OCI-LY3 (cell line): ENCODE measurements at regions not wholly inside any gene's neighbourhood (a gene's known extent, or its start where the extent isn't known, plus 50 kb on each side); places are given as distances from the start of the nearest gene placed in this dataset.

Experiments
- H2AFZ ChIP-seq: fragments of 200-600, 300-600 bp; shearing (Covaris generic); 2 replicates; pipeline ENCODE4 v1.6.0; 2014; ENCODE audit warnings: antibody characterized with exemption, low read depth, low read length
- H3K27ac ChIP-seq: fragments of 200-600, 300-600 bp; sonication (generic); 2 replicates; pipeline ENCODE4 v1.5.1; 2014; ENCODE audit warnings: mild to moderate bottlenecking, low read length, moderate library complexity, mixed read lengths
- H3K27me3 ChIP-seq: fragments of 200-600, 300-600 bp; sonication (generic); 2 replicates; pipeline ENCODE4 v1.6.1; 2014; ENCODE audit warnings: low read depth, low read length, mixed read lengths
- H3K36me3 ChIP-seq: fragments of 200-600, 300-600 bp; sonication (generic); replicated peaks from 2 replicates; pipeline ENCODE3; 2014; ENCODE audit warnings: low read depth, low read length, mixed read lengths
- H3K4me1 ChIP-seq: fragments of 300-600, 200-600 bp; sonication (generic); 2 replicates; pipeline ENCODE4 v1.6.1; 2014; ENCODE audit warnings: low read length, mixed read lengths
- H3K4me2 ChIP-seq: fragments of 200-600, 300-600 bp; sonication (generic); 2 replicates; pipeline ENCODE4 v1.6.1; 2014; ENCODE audit warnings: low read length, mixed read lengths
- H3K4me3 ChIP-seq: fragments of 300-600, 200-600 bp; sonication (generic); 2 replicates; pipeline ENCODE4 v1.5.1; 2014; ENCODE audit warnings: antibody characterized with exemption, mild to moderate bottlenecking, low read length, moderate library complexity
- H3K79me2 ChIP-seq: fragments of 300-600, 200-600 bp; shearing (Covaris generic); 2 replicates; pipeline ENCODE4 v1.6.1; 2014; ENCODE audit warnings: mild to moderate bottlenecking, low read length, mixed read lengths
- H3K9ac ChIP-seq: fragments of 300-600, 200-600 bp; shearing (Covaris generic); 2 replicates; pipeline ENCODE4 v1.6.0; 2014; ENCODE audit warnings: mild to moderate bottlenecking, low read length, moderate library complexity
- H3K9me3 ChIP-seq: fragments of 200-600, 300-600 bp; shearing (Covaris generic); 2 replicates; pipeline ENCODE4 v1.6.1; 2014; ENCODE audit warnings: low read length, mixed read lengths; ENCODE audit not compliant: insufficient read depth
- H4K20me1 ChIP-seq: fragments of 200-600, 300-600 bp; sonication (generic); 2 replicates; pipeline ENCODE4 v1.6.1; 2016; ENCODE audit warnings: low read length, mixed read lengths; ENCODE audit not compliant: insufficient read depth
- CTCF ChIP-seq: fragments of 200-600, 300-600 bp; sonication (generic); IDR thresholded peaks from 2 replicates; pipeline ENCODE4 v1.5.1; 2014; ENCODE audit warnings: antibody characterized with exemption, low read length, low read depth
- EZH2phosphoT487 ChIP-seq: fragments of 200-600 bp; shearing (Covaris generic); IDR thresholded peaks from 2 replicates; pipeline ENCODE4 v1.6.1; 2018; ENCODE audit warnings: antibody characterized with exemption, mixed run types, low read depth

- Histone ChIP-seq H3K27me3 (no peaks in the 10 kb centered on the region), H3K36me3 (no peaks in the 10 kb centered on the region), H3K27ac (no peak overlapping the region), H3K9ac (no peak overlapping the region), H3K4me1 (no peaks in the 10 kb centered on the region), H4K20me1 (no peaks in the 10 kb centered on the region), H2AFZ (no peak overlapping the region), H3K4me2 (no peak overlapping the region), H3K4me3 (no peak overlapping the region), H3K79me2 (no peaks in the 10 kb centered on the region), H3K9me3 (no peaks in the 10 kb centered on the region)
- no peak for TF ChIP-seq CTCF
- no peak for TF ChIP-seq EZH2phosphoT487
Measured at GRCh38 chr2:220240641-220241040, 613.2 kb downstream of the SLC4A3 start.

- Histone ChIP-seq H3K79me2 (no peaks in the 10 kb centered on the region), H2AFZ (no peak overlapping the region), H3K4me1 (no peaks in the 10 kb centered on the region), H4K20me1 (no peaks in the 10 kb centered on the region), H3K9me3 (no peaks in the 10 kb centered on the region), H3K9ac (no peak overlapping the region), H3K4me2 (no peak overlapping the region), H3K27me3 (no peaks in the 10 kb centered on the region), H3K36me3 (no peaks in the 10 kb centered on the region), H3K27ac (no peak overlapping the region), H3K4me3 (no peak overlapping the region)
- no peak for TF ChIP-seq EZH2phosphoT487
- TF ChIP-seq CTCF, result no peak
Measured at GRCh38 chr2:220241423-220241822, 614.0 kb downstream of the SLC4A3 start.

- Histone ChIP-seq H2AFZ (no peak overlapping the region), H3K27me3 (no peaks in the 10 kb centered on the region), H3K79me2 (no peaks in the 10 kb centered on the region), H4K20me1 (no peaks in the 10 kb centered on the region), H3K36me3 (no peaks in the 10 kb centered on the region), H3K27ac (no peak overlapping the region), H3K4me3 (no peak overlapping the region), H3K9ac (no peak overlapping the region), H3K4me1 (peaks cover 9% of the 10 kb centered on the region), H3K9me3 (no peaks in the 10 kb centered on the region), H3K4me2 (no peak overlapping the region)
- TF ChIP-seq EZH2phosphoT487, result no peak
- no peak for TF ChIP-seq CTCF
Measured at GRCh38 chr2:220243571-220243970, 616.1 kb downstream of the SLC4A3 start.

- H3K4me3 ChIP-seq, result no peak overlapping the region
- H3K4me2 ChIP-seq, result no peak overlapping the region
- TF ChIP-seq CTCF (no peak), EZH2phosphoT487 (no peak)
- no peaks in the 10 kb centered on the region for H3K79me2 ChIP-seq
- no peaks in the 10 kb centered on the region for H3K9me3 ChIP-seq
- H2AFZ ChIP-seq, result no peak overlapping the region
- H3K27ac ChIP-seq, result no peak overlapping the region
- no peak overlapping the region for H3K9ac ChIP-seq
- H3K27me3 ChIP-seq, result no peaks in the 10 kb centered on the region
- peaks cover 12% of the 10 kb centered on the region for H3K4me1 ChIP-seq
- no peaks in the 10 kb centered on the region for H4K20me1 ChIP-seq
- H3K36me3 ChIP-seq, result no peaks in the 10 kb centered on the region
Measured at GRCh38 chr2:220246386-220246785, 619.0 kb downstream of the SLC4A3 start.
